ENCODE measurements at regions not wholly inside any gene's neighbourhood (a gene's known extent, or its start where the extent isn't known, plus 50 kb on each side); places are given as distances from the start of the nearest gene placed in this dataset.

- TF ChIP-seq POLR2AphosphoS5 (IDR thresholded peaks at IDR 0.05) = no peak
- TF ChIP-seq CTCF (IDR thresholded peaks at IDR 0.05) = no peak
Measured at GRCh38 chr18:39600894-39601293, 2035.3 kb upstream of the CELF4 start.
